HG03432 (cell line): ENCODE measurements at regions not wholly inside any gene's neighbourhood (a gene's known extent, or its start where the extent isn't known, plus 50 kb on each side); places are given as distances from the start of the nearest gene placed in this dataset.
"Not testable (repeated sequence)": the region's sequence is repeated elsewhere in the genome, so short reads cannot be mapped to it uniquely, and the experiment has no call there.

ENCODE experiments used
- ATAC-seq: cut with Tn5 transposase; IDR thresholded peaks from one replicate; pipeline ENCODE4 v1.9.1; 2021; ENCODE audit warnings: mild to moderate bottlenecking, moderate library complexity; ENCODE audit not compliant: unreplicated experiment

DNA sequence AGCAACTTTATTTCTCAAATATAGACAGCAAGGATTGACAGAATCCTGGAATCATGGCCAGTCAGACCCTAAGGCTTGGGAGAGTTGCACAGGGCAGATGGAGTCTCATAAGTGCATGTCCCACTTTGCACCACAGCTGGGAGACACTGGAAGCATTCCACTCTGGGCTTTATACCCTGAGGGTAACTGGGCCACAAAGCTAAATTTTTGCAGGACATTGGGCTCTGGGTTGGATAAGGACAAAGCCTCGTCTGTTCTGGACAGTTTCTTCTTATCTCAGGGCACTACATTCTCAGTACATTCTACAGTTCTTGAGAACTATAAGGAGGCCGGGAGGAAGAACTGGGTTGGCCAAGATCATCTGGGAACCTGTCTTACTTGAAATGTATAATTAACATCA is 158.3 kb upstream of the IGFBP3 start:
- ATAC-seq = no peak

DNA sequence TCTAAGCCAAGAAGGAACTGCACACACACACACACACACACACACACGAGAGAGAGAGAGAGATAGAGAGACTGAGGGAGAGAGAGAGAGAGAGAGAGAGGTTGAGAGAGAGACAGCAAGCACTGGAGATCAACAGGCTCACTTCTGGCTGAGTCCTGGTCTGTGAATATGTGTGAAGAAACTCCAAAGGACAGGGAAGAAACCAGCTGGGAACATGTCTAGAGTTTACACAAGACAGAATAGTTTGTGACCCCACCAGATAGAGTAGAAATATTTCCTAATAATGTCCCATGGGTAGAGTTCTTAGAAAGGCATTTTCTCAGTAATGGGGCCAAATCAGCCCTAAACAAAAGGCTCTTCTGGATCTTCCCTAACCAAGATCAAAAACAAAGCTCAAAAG is 155.5 kb upstream of the IGFBP3 start:
- ATAC-seq = no peak

DNA sequence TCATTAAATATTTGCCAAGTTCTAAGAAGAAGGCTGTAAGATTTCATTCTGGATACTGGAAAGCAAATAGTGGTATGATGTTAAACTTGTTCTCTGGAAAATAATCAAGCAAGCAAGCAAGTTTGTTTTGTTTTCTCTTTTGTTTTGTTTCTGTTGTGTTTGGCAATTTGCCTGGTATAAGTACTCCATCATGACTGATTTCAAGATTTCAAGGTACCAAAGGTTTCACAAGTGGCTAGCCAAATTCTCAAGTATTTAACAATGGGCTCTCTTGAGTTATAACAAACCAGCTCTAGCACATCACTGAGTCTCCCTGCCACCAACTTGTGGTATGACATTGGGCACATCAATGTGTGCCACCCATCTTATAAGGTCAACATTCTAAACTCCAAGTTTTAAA is 151.7 kb upstream of the IGFBP3 start:
- ATAC-seq = peak; percentile 40

DNA sequence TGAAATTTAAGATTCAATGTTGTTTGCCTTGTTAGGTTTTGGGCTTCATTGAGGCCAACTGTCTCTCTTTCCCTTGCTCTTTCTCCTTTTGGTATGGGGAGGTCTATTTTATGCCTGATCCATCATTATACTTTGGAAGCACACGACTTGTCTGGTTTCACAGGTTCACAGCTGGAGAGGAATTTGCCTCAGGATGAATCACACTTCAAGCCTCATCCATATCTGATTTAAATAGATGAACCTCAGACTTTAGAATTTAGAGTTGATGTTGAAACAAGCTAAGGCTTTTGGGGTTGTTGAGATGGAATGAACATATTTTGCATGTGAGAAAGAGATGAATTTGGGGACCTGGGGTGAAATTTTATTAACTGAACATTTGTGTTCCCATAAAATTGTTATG is 150.5 kb upstream of the IGFBP3 start:
- ATAC-seq = no peak

DNA sequence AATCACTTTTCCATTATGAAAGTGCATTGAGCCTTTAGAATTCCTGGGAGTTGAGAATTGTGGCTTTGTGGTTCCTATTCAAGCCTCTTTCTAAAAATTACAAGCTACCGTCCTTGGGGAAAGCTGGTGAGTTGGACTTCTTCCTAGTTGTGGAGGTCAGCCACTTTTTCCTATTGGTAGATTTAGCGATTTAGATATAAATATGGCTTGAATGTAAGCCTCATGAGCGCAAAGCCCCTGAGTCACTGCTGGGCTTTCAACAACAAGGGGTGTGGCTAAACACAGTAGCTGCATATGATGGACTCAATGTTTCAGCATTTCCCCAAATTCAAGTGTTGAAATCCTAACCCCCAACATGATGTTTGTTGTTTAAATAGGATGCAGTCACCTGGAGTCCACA is 150.0 kb upstream of the IGFBP3 start:
- ATAC-seq = no peak

DNA sequence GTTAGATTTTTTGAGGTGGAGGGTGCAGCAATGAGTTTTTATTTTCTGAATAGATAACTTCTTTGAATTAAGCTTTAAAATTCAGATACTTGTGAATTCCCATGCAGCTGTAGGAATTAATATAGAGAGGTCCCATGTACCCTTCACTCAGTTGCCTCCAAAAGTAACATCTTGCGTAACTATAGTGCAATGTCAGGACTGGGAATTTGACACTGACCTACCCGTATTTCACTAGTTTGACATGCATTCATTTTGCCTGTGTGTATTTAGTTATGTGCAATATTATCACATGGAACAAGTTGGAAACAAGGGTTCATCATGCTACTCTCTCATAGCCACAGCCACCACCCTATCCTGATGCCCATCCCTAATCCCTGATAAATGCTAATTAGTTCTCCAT is 147.1 kb upstream of the IGFBP3 start:
- ATAC-seq = no peak

DNA sequence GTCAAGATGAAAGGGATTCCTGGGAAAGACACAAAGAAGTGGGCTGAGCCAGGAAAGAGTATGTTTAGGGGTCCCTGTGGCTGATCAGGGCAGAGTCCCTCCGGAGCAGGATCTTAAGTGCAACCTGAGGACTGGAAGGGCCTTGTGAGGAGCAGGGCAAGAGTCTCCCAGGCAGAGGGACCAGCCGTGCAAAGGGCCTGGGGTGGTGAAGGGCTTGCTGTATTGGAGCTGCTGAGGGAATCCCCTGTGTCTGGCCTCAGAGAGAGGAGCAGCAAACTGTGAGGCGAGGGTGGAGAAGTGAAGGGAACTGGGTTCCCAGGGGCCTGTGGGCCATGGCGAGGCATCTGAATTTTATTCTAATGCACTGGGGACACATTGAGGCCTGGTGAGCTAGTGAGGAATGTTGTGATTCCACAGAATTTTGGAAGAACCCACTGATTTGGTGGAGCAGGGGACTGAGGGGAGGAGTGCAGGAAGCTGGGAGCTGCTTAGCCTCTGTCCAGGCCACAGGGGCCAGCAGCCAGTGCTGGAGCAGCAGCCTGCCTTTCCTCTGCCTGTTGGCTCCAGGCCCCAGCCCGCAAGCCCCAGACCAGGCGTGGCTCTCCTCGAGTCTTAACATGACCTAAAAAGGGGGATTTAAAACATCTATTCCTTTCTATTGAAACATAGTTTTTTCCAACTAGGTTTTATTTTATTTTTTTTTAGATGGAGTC is 138.4 kb upstream of the IGFBP3 start:
- no peak for ATAC-seq

DNA sequence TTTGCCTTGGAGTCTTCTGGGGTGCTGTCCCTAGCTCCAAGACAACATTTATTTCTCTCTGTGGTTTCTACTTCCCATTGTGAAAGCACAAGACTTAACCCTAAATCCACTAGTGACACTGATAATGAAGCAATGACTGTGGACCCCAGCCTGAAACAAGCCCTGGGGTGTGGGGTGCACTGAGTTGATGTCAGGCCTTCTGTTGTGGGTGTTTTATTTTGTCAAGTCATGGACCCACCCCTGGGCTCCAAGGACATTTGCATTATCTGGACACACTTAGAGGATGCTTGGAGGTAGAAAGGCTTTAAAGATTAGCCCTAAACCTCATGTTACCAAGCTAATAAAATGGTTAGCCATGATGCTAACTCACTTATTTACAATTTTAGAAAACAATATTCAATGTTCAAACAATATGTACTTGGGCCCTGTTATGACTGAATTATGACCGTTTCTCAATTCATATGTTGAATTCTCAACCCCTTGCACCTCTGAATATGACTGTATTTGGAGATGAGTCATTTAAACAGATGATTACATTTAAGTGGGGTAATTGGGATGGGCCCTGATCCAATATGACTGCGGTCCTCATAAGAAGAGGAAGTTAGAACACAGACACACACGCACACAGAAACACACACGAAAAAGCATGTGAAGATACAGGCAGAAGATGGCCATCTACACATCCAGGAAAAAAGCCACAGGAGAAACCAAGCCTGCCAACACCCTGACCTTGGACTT is 137.2 kb upstream of the IGFBP3 start:
- peak; percentile 35 for ATAC-seq

DNA sequence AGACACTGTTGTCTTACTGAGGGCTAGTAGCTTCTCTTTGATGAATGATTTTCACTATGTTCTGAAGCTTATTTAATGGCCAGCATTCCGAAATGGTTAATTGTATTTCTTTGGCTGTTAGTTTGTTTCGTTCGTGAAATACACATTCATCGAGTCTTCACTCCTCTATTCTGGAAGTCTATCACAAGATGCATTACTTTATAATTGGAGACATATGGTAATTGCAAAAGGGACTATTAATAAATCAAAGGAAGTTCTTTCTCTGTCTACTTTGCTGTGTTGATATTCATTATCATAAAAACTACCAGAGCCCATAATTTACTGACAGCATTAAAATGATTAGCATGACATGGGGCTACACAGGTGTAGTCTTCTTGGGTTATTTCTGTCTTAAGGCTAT is 133.8 kb upstream of the IGFBP3 start:
- no peak for ATAC-seq

DNA sequence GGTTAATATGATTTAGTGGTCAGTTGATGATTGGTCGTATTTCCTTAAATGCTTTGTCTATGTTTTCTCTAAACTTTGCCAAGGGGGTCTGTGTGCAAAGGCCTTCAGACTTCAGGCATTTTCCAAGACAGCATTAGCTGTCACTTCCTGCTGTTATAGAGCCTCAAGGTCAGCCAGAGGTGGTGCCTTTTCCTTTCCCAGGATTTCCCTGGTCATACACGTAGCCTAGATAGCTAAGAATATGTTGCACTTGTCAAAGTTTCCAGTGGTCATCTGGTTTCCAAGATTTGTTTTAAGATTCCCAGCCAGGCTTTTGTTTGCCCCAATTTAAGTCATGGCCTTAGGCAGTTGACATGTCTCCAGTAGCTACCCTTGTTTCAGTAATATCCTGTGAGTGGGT is 133.2 kb upstream of the IGFBP3 start:
- no peak for ATAC-seq

DNA sequence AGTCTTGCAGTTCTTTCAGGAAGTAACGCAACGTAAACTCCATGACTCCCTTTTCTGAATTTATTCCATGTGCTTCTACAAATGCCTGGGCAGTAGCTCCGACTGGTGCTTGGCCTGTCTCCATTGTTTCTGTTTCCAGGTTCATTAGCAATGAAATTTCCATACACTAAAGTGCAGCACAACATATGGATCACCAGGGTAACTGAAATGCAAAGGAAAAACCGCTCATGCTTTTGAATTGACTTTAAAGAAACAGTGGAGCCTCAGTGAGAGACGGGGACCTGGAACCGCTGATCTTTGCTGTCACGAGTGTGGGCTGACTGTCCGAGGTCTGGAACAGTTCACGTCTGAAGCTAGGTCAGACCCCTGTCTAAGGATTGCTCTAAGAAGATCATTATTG is 126.5 kb upstream of the IGFBP3 start:
- no peak for ATAC-seq

DNA sequence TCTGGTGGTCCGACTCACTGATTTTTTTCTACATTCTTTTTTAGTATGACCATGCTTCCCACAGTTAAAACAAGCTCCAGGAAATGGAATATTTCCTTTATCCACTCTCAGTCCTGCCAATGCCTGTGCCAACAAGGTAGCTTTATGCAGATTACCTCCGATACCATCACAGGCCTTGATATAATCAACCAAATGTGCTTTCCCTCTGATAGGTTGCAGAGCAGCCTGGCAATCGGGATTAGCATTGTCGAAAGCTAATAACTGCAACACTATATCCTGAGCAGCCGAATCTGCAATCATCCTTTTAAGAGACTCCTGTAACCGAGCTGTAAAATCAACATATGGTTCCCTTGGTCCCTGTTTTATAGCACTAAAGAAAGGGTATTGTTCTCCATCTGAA is 122.3 kb upstream of the IGFBP3 start:
- not testable (repeated sequence) for ATAC-seq

DNA sequence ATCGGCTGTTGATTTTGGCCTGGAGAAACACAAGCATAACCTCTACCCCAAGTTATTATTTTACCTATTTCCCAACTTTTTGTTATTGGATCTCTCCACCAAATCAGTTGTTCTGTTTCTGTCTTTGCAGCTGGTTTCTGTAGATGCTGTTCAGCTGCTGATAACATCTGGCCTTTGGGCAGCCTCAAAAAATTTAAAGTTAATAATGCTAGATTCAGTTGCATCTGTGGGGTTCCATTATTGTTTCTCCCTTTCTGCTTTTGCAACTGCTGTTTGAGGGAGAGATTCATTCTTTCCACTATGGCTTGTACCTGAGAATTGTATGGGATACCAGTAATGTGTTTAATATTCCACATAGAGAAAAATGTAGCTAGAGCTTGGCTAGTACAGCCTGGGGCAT is 118.7 kb upstream of the IGFBP3 start:
- ATAC-seq = not testable (repeated sequence)

DNA sequence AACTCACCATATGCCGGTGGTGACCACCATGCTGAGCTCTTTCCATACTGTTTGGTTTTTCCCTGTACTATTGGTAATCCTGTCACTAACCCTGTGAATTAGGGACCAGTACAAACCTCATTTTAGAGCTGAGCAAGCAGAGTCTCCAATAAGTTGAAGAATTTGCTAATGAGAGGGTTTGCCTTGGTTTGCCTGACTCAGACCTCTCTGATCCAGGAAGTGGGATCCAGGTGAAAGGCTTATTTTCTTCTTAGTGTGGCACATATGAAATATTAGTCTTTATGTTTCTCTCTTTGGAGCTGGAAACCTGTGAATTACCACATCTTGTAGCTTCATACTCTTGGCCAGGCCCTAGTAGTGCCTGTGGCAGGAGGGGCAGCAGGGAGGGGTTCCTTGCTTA is 114.1 kb upstream of the IGFBP3 start:
- ATAC-seq = no peak

DNA sequence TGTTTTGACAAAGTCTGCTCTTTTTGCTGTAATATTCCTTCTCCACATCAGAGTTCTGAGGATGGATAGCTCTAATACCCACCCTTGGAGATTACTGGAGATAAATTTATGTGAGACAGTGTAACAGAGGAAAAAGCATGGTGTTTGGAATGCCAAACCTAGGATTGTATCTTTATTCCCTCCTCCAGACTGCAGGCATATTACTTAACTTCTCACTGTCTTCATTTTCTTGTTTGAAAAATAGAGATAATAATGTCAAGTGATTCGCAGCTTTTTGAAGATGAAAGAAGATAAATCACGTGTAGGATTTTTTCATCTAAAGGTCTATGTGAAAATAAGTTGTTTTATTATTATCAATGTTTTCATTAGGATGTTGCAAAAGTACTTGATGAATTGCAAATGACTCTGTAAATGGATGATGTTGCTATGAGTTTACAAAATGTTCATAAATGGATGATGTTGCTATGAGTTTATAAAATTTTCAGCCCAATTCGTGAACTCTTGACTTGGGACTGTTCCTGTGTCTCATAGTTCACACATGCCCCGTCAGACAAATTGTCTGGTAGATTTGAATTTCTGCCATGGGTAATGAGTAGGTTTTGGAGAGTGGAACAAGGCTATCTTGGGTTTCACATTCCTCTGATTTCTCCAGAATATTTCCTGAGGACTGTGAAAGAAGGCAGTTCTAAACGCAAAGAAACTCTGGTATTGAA is 113.1 kb upstream of the IGFBP3 start:
- no peak for ATAC-seq

DNA sequence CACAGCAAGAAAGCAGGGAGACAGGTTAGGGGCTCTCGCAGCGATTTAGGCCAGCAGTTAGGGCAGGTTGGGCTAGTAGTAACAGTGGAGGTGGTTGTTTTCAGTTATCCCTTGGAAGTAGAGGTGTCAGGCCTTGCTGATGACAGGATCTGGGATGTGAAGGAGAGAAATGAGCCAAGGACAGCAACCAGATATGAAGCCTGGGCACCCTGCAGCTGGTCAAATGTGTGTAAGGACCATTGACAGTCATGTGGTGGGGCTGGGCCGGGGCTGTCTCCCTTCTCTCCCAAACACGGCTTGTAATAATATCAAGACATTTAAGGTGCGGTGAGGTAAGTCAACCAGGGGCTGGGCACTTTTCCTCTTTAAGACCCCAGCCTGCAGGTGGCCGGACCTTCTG is 112.5 kb upstream of the IGFBP3 start:
- ATAC-seq = no peak

DNA sequence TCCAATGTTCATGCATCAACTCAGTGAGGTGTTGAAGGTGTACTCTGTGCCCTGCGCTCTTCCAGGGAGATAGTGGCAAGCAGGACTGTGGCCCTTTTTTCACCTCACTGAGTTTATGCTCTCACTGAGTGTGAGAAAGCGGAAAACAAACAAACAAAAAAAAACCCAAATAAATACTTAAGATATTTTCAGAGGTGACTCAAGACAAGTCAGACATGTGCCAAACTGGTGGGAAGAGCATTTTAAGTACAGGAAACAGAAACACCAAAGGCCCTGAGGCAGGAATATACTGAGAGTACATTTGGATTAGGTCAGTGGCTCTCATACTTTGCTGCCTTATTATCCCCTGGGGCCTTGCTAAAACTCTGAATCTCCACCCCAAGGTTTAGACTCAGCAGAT is 111.9 kb upstream of the IGFBP3 start:
- no peak for ATAC-seq

DNA sequence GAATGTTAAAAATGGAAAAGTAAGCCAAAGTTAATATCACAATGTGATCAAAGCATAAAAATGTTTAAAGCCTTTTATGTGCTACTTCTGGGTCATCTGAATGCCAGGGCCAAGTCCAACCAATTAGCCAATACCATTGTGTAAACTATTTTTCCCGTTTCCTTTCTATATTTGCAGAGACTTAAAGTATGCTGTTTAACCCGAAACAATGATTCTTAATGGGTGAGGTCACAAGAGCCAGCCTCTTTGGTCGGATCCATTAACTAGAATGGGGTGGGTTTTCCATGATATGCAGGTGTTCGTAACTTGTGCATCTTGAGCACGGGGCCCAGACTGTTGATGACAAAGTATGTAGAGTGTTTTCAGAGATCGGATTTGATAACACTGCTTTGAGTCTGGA is 111.3 kb upstream of the IGFBP3 start:
- no peak for ATAC-seq

DNA sequence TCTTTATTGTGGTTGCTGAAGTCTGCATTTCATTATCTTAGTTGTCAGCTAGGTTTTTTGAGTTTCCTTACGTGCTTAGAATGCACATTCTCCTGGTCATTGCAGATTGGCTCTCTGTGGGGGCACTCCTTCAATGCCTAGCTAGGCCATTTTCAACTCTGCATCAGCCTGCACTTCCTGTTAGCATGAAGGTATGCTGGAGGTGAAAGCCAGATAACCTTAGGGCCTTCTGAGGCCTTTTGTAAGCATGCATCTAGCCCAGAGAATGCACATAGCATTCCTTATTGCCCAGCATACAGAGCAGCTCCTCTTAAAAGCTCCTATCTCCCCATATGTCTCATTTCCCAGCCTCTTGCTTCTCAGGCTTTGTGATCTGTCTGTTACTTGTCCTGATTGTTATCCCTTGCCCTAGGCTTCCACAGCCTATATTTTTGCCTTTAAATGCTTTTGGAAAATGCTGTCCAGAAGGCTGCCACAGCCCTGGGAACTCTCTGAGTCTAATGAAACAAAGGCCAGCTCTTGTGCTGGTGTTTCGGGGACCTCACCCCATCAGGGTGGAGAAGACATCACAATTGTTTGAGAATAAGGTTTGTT is 108.1 kb upstream of the IGFBP3 start:
- no peak for ATAC-seq

DNA sequence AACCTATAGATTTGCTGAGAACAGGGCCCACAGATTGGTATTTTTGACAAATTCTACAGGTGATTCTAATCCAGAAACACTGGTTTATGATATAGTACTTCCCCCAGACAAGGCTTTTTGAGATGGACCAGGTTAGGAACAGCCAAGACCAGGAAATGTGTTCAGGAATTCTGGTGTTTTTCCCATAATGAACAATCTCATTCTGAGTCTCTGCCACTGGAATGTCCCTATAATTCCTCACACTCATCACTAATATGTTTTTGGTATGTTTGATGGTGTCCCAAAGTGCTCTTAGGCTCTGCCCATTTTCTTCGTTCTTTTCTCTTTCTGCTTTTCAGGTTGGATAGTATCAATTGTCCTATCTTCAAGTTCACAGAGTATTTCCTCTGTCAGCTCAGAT is 107.2 kb upstream of the IGFBP3 start:
- ATAC-seq = no peak

DNA sequence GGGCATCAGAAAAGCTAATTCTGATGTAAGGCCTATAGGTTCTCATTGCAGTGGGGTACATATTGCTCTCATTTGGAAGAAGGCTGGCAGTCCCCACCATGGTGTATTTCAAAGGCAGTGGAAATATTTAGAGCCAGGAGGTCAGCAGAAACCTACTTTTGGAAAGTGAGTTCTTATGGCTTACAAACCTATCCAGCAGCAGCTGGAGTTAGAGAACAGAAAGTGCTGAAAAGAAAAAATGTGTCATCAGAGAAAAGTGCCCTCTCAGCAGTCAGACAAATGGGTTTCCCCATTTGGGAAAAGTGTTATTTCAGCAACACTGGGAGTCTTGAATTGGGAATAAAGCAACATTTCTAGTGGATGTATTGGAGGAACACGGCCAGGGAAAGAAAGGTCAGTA is 105.7 kb upstream of the IGFBP3 start:
- ATAC-seq = no peak
